ENCODE measurements at regions not wholly inside any gene's neighbourhood (a gene's known extent, or its start where the extent isn't known, plus 50 kb on each side); places are given as distances from the start of the nearest gene placed in this dataset.

DNA sequence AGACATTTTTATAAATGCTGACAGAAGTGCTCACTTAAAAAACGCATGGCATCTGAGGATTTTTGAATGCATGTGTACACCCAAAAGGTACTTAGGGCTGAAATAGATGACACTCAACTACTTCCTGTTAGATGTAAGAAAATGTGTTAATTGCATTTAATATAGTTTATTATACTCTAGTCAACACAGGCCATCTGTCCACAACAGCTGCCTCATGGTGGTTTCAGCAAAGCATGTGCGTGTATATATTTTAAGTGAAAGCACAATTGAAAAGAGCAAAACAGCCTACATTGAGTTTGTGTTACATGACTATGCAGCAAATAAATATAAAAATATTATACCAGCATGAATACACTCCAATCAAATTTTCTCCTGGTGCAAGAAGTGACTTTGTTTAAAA is 1233.0 kb upstream of the EYS start:
- DNase-seq (ENCODE audit: low spot score) = no peak

DNA sequence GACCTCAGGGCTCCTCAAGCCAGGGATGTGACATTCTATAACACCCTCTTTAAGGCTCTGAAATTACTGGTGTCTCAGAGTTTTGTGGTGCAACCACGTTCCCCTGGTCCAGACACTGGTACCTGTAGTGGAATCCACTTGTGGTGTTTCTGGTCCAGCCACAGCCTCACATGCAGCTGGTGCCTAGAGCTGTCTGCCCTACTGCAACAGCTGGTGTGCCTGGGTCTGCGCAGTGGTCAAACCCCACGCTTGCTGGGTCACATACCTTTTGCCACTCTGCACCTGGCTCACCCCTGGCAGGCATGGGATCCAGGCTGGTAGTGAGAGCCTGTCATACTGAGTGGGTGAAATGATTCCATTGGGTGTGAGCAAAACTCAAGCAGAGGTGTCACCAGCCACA is 1230.2 kb upstream of the EYS start:
- no peak for DNase-seq (ENCODE audit: low spot score)

DNA sequence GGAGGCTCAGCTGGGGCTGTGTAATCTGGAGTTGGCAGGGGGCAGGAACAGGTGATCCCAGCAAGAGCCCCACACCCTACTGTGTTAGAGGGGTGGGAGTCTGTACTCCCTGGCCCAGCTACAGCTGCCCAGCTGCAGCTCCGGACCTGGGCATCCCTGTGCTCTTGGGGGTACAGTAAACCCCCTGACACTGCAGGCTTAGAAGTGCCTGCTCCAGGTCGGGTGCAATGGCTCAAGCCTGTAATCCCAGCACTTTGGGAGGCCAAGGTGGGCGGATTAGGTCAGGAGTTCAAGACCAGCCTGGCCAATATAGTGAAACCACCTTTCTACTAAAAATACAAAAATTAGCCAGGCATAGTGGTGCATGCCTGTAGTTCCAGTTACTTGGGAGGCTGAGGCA is 1228.6 kb upstream of the EYS start:
- DNase-seq (ENCODE audit: low spot score) = no peak

DNA sequence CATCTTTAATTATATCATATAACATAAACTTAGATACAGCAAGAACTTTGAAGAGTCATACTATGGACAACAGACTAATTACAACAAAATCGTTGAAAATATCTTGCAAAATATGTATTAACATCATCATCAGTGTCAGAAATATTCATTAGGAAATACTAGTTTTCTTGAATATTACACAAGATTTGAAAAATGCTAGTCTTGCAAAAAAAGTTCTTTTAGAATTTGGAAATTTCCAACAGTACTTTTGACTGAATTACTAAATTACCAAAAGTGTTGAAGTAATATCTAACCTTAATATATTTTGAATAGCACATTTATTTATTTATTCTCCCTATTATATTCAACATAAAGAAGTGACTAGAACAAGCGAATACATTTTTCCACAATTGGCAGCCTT is 1224.8 kb upstream of the EYS start:
- DNase-seq (ENCODE audit: low spot score) = no peak

DNA sequence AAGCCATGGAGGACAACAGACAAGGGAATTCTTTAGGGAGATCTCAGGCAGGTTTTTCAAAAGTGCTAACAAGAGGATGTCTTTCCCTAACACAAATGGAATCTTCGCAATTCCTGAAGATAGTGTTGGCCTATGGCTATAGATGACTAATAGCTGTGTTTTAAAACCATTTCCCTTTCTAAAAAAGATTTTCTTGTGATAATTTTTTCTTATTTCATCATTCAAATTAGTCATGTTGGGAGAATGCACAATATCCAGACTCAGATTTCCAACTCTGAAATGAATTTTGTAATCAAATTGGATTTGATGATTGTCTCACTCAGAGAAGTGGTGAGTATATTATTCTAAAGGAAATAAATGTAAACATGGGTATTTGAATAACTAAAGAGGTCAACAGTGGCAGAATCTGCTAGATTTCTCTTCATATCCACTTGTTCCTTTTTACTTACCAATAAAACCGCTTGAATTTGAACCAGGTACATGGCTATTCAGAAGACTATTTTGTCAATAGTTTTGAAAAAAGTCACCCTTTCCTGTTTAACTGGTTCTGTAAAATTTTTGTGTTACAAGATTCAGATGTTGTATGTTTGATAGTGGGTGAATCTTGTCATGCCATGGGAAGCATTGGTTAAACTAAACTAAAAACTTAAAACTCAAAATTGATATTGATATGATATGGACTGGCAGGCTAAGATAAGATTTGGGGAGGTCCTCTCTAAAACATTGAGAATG is 1223.7 kb upstream of the EYS start:
- no peak for DNase-seq (ENCODE audit: low spot score)

DNA sequence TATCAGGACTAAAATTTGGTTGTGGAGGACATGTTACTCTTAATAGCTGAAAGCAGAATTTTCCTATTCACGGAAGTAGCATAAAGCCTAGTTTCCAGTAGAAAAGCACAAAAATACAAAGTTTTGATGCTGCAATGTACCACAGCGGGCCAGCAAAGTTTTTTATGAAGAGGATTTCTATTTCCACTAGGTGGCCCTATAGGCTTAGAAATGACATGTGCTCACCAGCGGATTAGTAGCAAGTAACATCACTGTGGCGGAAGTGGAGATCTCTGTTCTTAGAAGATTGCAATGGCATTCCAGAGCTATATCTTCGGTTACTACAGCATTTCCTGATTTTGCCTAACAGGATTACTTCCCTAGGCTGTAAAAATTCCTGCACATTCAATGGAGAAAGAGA is 1219.0 kb upstream of the EYS start:
- no peak for DNase-seq (ENCODE audit: low spot score)

DNA sequence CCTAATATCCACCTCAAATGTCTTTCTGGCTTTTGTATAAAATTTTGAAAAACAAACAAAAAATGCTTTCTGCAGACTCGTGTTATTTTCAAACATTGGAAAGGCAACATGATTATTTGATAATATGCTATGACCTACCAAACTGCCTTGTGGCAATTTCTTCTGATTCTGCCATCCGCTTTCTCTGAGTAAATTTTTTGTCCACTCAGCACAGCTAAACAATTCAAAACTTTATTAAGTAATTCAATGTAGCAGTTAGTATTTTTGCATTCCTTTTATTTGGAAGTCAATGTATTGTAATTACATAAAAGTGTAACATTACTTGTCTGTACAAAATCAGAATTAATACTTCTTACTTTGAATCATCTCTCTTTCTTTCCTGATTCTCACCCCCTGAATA is 1206.6 kb upstream of the EYS start:
- no peak for DNase-seq (ENCODE audit: low spot score)

DNA sequence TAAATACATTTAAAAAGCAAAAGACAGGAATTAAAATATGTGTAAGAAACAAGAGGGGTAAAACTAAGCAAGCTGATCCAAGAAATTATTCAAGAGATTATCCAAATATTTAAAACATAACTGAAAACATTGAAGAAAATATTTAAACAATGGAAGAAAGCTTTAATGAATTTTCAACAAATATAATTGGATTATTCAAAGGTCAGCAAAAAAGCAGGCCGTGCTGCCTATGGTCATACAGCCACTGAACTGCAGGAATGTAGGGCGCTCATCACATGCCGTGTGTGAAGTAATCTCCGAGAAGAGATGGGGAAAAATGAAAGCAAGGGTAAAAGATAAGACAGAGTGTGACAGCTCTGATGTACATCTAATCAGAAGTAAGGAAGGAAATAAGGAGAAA is 1195.4 kb upstream of the EYS start:
- no peak for DNase-seq (ENCODE audit: low spot score)

DNA sequence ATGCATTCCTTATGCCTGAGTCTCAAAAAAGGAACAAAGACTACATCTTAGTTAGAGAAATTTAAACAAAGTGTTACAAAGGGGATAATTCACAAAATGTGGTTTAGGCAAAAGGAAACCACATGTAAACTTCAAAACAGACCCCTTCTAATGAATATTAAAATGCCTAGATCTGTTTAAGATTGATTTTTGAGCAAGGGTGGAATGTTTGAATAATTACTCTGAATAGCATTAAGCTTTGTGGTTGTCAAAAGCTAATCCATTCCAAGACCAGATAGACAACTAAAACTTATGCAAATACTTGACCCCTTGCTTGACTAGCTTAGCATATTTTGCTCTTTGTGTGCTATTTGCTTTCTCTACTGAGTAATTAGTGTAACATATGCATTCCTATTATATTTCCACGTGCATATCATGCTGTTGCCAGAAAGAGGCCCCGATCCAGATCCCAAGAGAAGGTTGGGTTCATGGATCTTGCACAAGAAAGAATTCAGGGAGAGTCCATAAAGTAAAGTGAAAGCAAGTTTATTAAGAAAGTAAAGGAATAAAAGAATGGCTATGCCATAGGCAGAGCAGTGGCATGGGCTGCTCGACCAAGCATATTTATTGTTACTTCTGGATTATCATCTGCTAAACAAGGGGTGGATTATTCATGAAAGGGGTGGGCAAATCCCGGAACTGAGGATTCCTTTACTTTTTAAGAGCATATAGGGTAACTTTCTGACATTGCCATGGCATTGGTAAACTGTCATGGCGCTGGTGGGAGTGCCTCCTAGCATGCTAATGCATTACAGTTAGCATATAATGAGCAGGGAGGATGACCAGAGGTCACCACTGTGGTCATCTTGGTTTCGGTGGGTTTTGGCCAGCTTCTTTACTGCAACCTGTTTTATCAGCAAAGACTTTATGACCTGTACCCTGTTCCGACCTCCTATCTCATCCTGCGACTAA is 1193.4 kb upstream of the EYS start:
- DNase-seq (ENCODE audit: low spot score) = no peak

DNA sequence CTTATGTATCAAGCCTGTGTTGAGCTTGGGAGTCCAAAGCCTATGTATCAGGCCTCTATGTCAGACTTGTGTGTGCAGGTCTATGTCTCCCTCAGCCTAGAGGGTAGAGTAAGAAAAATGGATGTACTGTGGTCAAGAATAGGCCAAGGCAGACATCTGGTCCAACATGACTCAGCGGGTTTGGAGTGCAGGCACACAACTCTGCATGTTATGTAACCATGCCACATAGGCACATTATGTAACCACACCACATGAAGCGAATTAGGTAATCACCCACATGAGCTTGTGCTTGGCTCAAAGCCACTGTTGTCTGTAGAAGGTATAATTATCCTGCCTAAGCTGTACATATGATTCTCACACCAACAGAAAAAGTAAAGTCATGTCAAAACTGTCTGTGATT is 1190.5 kb upstream of the EYS start:
- DNase-seq (ENCODE audit: low spot score) = no peak

DNA sequence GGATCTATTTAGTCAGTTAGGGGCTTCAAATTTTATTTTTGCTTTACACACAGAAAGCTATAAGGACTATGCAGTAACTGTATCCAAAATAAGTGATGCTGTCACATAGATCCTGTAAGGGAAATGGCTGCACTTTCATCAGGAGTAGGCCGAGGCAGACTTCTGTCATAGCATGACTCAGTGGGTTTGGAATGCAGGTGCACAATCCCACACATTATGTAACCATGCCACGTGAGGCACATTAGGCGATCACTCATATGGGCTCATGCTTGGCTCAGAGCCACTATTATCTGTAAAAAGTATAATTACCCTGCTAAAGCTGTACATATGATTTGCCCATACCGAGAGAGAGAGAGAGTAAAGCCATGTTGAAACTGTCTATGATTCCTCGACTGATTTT is 1189.4 kb upstream of the EYS start:
- DNase-seq (ENCODE audit: low spot score) = no peak

DNA sequence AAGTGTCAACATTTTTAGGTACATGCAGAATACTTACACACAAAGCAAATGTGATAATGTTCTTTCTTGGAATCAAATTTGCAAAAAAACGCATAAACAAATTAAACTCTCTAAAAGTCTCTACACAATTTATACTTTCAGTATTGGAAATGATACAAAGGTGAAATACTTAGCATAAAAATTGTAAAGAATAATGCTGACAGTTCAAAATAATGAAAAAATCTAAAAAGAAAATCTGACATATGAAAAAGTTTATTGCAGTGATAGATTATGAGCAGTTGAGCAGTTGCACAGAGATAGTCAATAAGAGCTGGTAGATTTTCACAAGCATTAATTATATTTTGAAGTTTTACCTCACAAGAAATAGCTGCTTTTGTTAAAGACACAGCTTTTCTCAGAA is 1176.4 kb upstream of the EYS start:
- no peak for DNase-seq (ENCODE audit: low spot score)

DNA sequence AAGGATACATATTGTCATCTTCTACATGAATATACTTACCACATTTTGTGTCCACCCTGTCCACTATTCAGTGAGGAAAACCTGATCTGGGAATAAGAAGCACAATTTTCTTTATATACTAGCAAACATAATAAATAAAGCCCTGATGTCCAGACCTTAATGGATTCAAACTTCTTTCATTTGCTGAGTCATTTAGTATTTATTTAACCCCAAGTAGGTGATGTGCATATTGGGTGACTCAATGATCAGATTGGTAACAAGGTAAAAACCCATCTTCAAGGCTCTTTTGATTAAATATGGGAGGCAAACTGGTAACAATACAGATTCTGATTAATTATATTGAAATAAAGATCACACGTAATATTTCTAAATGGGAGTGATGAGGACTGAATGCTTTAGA is 1159.8 kb upstream of the EYS start:
- DNase-seq (ENCODE audit: low spot score) = no peak

DNA sequence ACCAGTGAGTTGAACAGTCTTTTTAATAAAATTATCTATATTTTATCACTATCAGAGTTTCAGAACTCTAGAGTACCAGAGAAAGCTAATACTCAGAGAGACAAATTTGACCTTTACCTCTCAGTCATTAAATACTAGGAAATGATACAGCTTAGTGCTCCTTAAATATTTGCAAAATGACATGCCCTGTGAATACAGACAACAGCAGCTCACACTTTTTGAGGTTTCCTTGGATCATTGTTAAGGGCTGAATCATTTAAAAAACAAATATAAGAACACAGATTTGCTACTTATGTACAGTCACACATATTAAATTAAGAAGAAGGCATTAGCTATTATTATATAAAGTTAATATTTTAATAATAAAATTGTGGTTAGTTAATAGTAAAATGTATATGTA is 1158.7 kb upstream of the EYS start:
- DNase-seq (ENCODE audit: low spot score) = no peak

DNA sequence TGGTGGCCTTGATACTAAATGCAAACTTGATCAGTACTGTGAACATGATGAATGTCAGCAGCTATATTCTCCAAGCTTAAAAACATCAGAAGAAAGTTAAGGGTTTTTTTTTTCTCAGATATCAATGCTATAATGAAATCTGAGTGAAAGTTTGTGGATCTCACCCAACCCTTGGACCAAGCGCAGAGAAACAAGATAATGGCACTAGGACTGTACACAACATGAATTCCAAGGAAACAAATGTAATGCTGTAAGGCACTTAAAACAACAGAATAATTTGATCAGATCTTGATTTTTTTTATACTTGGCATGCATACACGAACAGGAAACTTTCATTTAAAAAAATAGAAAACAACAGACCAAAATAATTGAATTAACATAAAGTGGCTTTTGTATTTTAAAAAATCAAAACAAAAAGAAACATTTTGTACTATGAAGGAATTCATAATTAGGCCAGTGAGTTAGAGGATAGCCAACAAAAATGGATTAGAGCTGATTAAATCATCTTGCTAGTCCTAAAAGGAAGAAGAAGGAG is 1154.0 kb upstream of the EYS start:
- no peak for DNase-seq (ENCODE audit: low spot score)

DNA sequence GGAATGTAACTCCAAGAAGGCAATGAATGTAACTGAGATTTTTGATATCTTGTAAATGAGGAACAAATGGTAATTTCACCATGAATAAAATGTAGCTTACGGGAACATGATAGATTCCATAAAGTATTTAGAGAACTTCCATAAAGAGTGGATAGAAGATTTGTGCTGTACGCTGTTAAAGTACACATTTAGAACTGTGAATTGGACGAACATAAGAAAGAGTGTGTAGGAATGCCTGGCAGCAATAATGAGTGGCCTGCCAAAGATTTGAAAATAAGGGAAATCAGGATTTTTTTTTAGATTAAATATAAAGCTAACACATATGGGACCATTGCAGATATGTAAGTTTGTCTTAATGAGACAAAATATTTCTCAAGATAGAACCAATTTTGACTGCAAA is 1153.3 kb upstream of the EYS start:
- no peak for DNase-seq (ENCODE audit: low spot score)

DNA sequence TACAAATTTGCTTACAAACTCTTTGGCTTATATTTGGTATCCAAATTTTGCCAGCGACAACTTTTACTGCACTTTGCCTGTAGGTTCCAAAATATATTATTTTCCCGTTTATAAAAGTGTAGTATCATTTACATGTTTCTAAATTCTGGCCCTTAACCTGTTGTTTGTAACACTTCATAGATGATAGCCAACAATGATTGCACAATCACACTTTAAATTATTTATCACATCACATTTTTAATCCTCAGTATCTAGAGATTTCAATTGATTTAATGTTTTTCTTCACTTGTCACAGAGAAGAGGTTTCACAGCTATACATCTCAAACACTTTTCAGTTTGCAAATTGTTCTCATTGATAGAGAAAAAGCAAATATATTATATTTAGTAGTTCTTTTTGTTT is 1151.2 kb upstream of the EYS start:
- DNase-seq (ENCODE audit: low spot score) = no peak

DNA sequence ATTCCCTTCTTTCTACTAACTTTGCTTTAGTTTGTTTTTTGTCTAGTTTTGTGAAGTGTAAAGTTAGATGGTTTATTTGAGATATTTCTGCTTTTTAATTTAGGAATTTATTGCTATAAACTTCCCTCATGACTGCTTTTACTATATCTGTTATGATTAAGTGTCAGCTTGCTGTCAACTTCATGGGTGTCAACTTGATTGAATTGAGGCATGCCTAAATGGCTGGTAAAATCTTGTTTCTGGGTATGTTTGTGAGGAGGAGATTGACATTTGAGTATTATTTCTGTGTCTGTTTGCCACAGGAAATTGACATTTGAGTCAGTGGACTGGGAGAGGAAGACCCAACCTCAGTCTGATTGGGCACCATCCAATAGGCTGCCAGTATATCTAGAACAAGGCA is 1147.0 kb upstream of the EYS start:
- no peak for DNase-seq (ENCODE audit: low spot score)

DNA sequence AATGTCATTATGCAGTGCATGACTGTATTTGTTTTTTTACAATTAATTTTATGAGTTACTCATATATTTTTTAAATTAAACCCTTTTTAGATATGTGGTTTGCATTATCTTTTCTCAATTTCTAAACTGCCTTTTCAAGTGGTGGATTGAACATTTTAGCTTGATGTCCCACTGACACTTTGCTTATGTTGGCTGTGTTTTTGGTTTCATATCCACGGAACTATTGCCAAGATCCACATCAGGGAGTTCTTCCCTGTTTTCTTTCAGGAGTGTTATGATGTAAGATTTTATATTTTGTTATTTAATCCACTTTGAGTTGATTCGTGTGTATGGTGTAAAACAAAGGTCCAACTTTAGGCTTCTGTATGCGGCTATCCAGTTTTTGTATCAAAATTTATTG is 1144.9 kb upstream of the EYS start:
- no peak for DNase-seq (ENCODE audit: low spot score)

DNA sequence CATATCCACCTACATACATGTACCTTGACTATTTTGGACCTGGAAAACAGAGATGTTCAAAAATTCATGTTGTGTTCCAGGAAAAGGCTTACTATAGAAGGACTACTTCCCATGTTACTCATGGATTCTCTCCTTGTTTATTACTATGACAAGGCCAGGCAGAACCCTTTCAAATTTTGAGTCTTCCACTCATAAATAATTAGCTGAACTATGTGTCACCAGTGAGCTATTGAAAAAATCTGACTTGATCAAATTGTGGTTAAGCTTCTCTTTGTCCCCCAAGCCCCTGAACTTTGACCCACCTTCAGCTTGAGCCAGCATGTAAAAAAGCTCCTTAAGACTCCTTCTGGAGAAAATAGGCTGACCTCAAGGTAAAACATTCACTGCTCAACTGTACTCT is 1142.8 kb upstream of the EYS start:
- DNase-seq (ENCODE audit: low spot score) = no peak

DNA sequence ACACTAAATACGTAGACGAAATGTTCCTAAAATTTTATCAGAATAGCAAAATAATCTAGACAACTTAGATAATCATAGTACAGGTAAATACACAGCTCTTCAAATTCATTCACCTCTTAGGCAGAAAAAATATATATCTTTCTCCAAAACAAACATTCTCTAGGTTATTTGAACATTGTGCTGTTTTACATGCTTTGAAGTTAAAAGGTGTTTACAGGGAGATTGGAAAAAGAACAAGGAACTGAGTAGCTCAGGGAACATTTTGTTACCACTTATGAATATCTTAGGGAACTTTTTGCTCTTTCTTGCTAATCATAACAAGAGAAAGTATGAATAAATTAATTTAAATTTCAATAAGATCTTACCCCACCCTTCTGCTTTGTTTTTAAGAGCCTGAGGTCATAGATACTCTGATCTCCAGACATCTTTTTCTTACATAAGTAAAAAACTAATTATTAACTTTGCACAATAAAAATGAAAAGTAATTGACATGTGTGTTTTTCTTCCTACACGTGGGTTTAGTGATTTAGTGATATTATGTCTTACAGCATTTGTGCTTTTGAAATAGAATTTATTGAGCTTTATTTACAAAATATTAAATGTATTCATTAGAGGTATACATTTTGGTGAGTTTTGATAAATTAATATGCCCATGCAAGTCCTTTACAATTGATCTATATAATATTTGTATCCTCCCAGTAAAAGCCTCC is 1141.4 kb upstream of the EYS start:
- DNase-seq (ENCODE audit: low spot score) = no peak

DNA sequence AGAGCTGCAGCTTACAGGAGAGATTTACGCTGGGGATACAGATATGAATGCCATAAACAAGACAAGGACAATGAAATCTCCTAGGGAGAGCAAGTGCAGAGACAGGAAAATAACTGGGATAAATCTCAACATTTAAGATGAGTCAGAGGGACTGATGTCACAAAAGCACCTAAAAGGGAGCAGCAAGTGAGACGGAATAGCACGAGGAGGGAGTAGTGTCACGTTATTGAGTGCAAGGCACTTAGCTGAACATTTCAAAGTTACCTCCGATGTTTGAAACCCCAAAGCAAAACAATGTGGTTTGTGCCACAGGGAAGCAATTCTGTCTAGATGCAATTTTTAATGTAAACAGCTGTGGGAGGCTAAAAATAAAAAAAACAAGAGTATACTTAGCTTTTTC is 1131.7 kb upstream of the EYS start:
- no peak for DNase-seq (ENCODE audit: low spot score)

DNA sequence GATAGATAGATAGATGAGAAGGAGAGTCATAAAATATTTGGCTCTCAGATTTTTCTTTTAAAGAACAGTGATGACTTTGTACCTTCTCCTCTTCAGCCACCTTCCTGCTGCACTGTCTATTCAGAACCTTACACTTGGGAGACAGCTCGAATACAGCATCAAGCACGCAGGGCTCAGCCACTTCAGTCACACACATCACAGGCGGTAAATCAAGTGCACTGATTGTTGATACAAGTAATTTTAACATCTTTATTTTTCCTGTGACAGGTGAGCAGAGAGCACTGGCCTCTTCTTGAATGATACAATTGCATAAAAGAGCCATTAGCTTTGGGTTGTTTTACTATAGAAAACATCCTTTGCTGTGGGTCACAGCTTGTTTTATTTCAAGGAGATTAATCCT is 1118.5 kb upstream of the EYS start:
- DNase-seq (ENCODE audit: low spot score) = no peak

All from ecto neural progenitor cell (in vitro differentiated cells).